NCI-H1105 treated with DMSO at 0.1 percent for 48 hours (cell line): ENCODE measurements at regions not wholly inside any gene's neighbourhood (a gene's known extent, or its start where the extent isn't known, plus 50 kb on each side); places are given as distances from the start of the nearest gene placed in this dataset.

Source experiments
- DNase-seq: peaks from one replicate; lab custom pipeline; 2025; lab: John Stamatoyannopoulos, UW

GRCh38 chr14:38150075-38150474 lies 57.6 kb upstream of the SSTR1 start:
- DNase-seq = no peak
